ENCODE measurements at regions not wholly inside any gene's neighbourhood (a gene's known extent, or its start where the extent isn't known, plus 50 kb on each side); places are given as distances from the start of the nearest gene placed in this dataset.

- POLR2A ChIA-PET (ENCODE audit: partially characterized antibody), result no interaction called here
- H3K9me3 Mint-ChIP-seq, result peaks cover 0 to 52% (median 25%) of the 10 kb centered on the region in 8 donors
- Histone ChIP-seq H3K27ac (ENCODE audit: low read depth, low read length) (no peak overlapping the region), H3K36me3 (ENCODE audit: insufficient read depth, low read length) (no peaks in the 10 kb centered on the region), H3K4me1 (ENCODE audit: insufficient read depth, low read length) (no peaks in the 10 kb centered on the region), H3K9me3 (ENCODE audit: control insufficient read depth in 1 of 2, low read length in 2 of 2) (no peaks in the 10 kb centered on the region), H3K27me3 (ENCODE audit: insufficient read depth, low read length) (no peaks in the 10 kb centered on the region), H3K4me3 (ENCODE audit: low read length in 2 of 2) (no peak overlapping the region)
- no peaks in the 10 kb centered on the region for H3K4me1 Mint-ChIP-seq
- CTCF ChIA-PET (ENCODE audit: partially characterized antibody), result no interaction called here
- peaks cover 0 to 2% of the 10 kb centered on the region in 2 donors for H3K36me3 Mint-ChIP-seq
- no peak overlapping the region for H3K4me3 Mint-ChIP-seq
- DNase-seq, result no peak
- no peak overlapping the region for H3K27ac Mint-ChIP-seq
- no peaks in the 10 kb centered on the region for H3K27me3 Mint-ChIP-seq
- intact Hi-C loops (cut with micrococcal nuclease), result no loop called here
Measured at GRCh38 chr12:34286483-34286882, 264.2 kb downstream of the ALG10 start.

DNA sequence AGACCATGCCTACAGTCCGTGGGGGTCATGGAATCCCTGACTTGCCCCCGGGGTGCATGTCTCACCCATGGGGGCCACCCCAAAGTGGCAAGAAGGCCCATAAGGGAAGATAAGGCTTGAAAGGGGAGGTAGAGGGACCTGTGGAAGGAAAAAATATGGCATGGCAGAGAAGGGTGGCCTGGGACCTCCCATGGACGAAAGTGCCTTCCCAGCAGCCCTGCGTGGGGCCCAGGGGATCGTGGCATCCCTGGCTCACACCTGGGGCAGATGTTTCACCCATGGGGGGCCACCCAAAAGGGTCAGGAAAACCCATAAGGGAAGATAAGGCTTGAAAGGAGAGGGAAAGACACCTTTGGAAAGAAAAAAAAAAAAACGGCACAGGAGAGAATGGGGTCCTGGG, 264.6 kb downstream of the ALG10 start:
- intact Hi-C loops (cut with micrococcal nuclease), result no loop called here
- Mint-ChIP-seq H3K36me3 (peaks cover 0 to 2% of the 10 kb centered on the region in 2 donors), H3K27ac (no peak overlapping the region), H3K9me3 (peaks cover 0 to 52% (median 24%) of the 10 kb centered on the region in 8 donors), H3K4me1 (no peaks in the 10 kb centered on the region), H3K27me3 (no peaks in the 10 kb centered on the region), H3K4me3 (no peak overlapping the region)
- DNase-seq, result no peak
- no peaks in the 10 kb centered on the region for H3K9me3 ChIP-seq (ENCODE audit: control insufficient read depth in 1 of 2, low read length in 2 of 2)
- H3K27ac ChIP-seq (ENCODE audit: low read depth, low read length), result no peak overlapping the region
- POLR2A ChIA-PET (ENCODE audit: partially characterized antibody), result no interaction called here
- no peak overlapping the region for H3K4me3 ChIP-seq (ENCODE audit: low read length in 2 of 2)
- H3K4me1 ChIP-seq (ENCODE audit: insufficient read depth, low read length), result no peaks in the 10 kb centered on the region
- H3K27me3 ChIP-seq (ENCODE audit: insufficient read depth, low read length), result no peaks in the 10 kb centered on the region
- CTCF ChIA-PET (ENCODE audit: partially characterized antibody), result no interaction called here
- H3K36me3 ChIP-seq (ENCODE audit: insufficient read depth, low read length), result no peaks in the 10 kb centered on the region

DNA sequence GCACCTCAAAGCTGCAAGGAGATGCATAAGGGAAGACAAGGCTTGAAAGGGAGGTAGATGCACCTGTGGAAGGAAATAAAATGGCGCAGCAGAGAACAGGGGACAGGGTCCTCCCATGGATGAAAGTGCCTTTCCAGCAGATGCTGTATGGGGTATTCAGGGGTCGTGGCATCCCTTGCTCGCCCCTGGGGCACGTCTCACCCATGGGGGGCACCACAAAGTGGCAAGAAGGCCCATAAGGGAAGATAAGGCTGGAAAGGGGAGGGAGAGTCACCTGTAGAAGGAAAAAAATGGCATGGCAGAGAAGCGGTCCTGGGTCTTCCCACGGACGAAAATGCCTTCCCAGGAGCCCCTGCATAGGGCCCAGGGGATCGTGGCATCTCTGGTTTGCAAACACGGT, 265.1 kb downstream of the ALG10 start:
- Mint-ChIP-seq H3K4me3 (no peak overlapping the region), H3K27ac (no peak overlapping the region), H3K36me3 (peaks cover 0 to 2% of the 10 kb centered on the region in 2 donors), H3K27me3 (no peaks in the 10 kb centered on the region), H3K9me3 (peaks cover 0 to 57% (median 25%) of the 10 kb centered on the region in 8 donors), H3K4me1 (no peaks in the 10 kb centered on the region)
- DNase-seq, result no peak
- Histone ChIP-seq H3K9me3 (ENCODE audit: control insufficient read depth in 1 of 2, low read length in 2 of 2) (no peaks in the 10 kb centered on the region), H3K27me3 (ENCODE audit: insufficient read depth, low read length) (no peaks in the 10 kb centered on the region), H3K27ac (ENCODE audit: low read depth, low read length) (no peak overlapping the region), H3K36me3 (ENCODE audit: insufficient read depth, low read length) (no peaks in the 10 kb centered on the region), H3K4me1 (ENCODE audit: insufficient read depth, low read length) (no peaks in the 10 kb centered on the region), H3K4me3 (ENCODE audit: low read length in 2 of 2) (no peak overlapping the region)
- POLR2A ChIA-PET (ENCODE audit: partially characterized antibody), result no interaction called here
- intact Hi-C loops (cut with micrococcal nuclease), result no loop called here
- CTCF ChIA-PET (ENCODE audit: partially characterized antibody), result no interaction called here

GRCh38 chr12:34287986-34288962, 266.0 kb downstream of the ALG10 start:
- no peak overlapping the region for H3K27ac Mint-ChIP-seq
- CTCF ChIA-PET (ENCODE audit: partially characterized antibody), result no interaction called here
- peaks cover 0 to 2% of the 10 kb centered on the region in 2 donors for H3K36me3 Mint-ChIP-seq
- Histone ChIP-seq H3K36me3 (ENCODE audit: insufficient read depth, low read length) (no peaks in the 10 kb centered on the region), H3K27ac (ENCODE audit: low read depth, low read length) (no peak overlapping the region), H3K4me3 (ENCODE audit: low read length in 2 of 2) (no peak overlapping the region), H3K27me3 (ENCODE audit: insufficient read depth, low read length) (no peaks in the 10 kb centered on the region), H3K4me1 (ENCODE audit: insufficient read depth, low read length) (no peaks in the 10 kb centered on the region), H3K9me3 (ENCODE audit: control insufficient read depth in 1 of 2, low read length in 2 of 2) (no peaks in the 10 kb centered on the region)
- POLR2A ChIA-PET (ENCODE audit: partially characterized antibody), result no interaction called here
- no peaks in the 10 kb centered on the region for H3K27me3 Mint-ChIP-seq
- no peak for DNase-seq
- intact Hi-C loops (cut with micrococcal nuclease), result no loop called here
- H3K4me1 Mint-ChIP-seq, result peaks cover 0 to 3% (median 0%) of the 10 kb centered on the region in 4 donors
- H3K4me3 Mint-ChIP-seq, result no peak overlapping the region
- peaks cover 0 to 53% (median 28%) of the 10 kb centered on the region in 8 donors for H3K9me3 Mint-ChIP-seq

DNA sequence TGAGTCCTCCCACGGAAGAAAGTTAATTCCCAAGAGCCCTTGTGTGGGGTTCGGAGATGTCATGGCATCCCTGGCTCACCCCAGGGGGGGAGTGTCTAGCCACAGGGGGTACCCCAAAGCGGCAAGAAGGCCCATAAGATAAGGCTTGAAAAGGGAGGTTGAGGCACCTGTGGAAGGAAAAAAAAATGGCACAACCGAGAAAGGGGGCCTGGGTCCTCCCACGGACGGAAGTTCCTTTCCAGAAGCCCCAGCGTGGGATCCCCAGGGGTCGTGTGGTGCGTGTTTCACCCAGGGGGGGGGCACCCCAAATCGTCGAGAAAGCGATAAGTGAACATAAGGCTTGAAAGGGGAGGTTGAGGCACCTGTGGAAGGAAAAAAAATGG, 266.7 kb downstream of the ALG10 start:
- Histone ChIP-seq H3K36me3 (ENCODE audit: insufficient read depth, low read length) (no peaks in the 10 kb centered on the region), H3K4me1 (ENCODE audit: insufficient read depth, low read length) (no peaks in the 10 kb centered on the region), H3K9me3 (ENCODE audit: control insufficient read depth in 1 of 2, low read length in 2 of 2) (no peaks in the 10 kb centered on the region), H3K4me3 (ENCODE audit: low read length in 2 of 2) (no peak overlapping the region), H3K27ac (ENCODE audit: low read depth, low read length) (no peak overlapping the region), H3K27me3 (ENCODE audit: insufficient read depth, low read length) (no peaks in the 10 kb centered on the region)
- intact Hi-C loops (cut with micrococcal nuclease), result no loop called here
- no peak overlapping the region for H3K27ac Mint-ChIP-seq
- no peak overlapping the region for H3K4me3 Mint-ChIP-seq
- DNase-seq, result no peak
- ChIA-PET CTCF (ENCODE audit: partially characterized antibody) (no interaction called here), POLR2A (ENCODE audit: partially characterized antibody) (no interaction called here)
- H3K27me3 Mint-ChIP-seq, result no peaks in the 10 kb centered on the region
- peaks cover 0 to 2% of the 10 kb centered on the region in 2 donors for H3K36me3 Mint-ChIP-seq
- peaks cover 0 to 50% (median 28%) of the 10 kb centered on the region in 8 donors for H3K9me3 Mint-ChIP-seq
- H3K4me1 Mint-ChIP-seq, result peaks cover 0 to 3% (median 0%) of the 10 kb centered on the region in 4 donors

- no peaks in the 10 kb centered on the region for H3K36me3 ChIP-seq (ENCODE audit: insufficient read depth, low read length)
- Mint-ChIP-seq H3K9me3 (peaks cover 0 to 42% (median 22%) of the 10 kb centered on the region in 8 donors), H3K27ac (no peak overlapping the region), H3K4me3 (no peak overlapping the region), H3K27me3 (no peaks in the 10 kb centered on the region), H3K36me3 (no peaks in the 10 kb centered on the region), H3K4me1 (peaks cover 0 to 3% (median 0%) of the 10 kb centered on the region in 4 donors)
- ChIA-PET CTCF (ENCODE audit: partially characterized antibody) (no interaction called here), POLR2A (ENCODE audit: partially characterized antibody) (no interaction called here)
- no peak overlapping the region for H3K27ac ChIP-seq (ENCODE audit: low read depth, low read length)
- no peaks in the 10 kb centered on the region for H3K4me1 ChIP-seq (ENCODE audit: insufficient read depth, low read length)
- no peak for DNase-seq
- H3K4me3 ChIP-seq (ENCODE audit: low read length in 2 of 2), result no peak overlapping the region
- intact Hi-C loops (cut with micrococcal nuclease), result no loop called here
- no peaks in the 10 kb centered on the region for H3K27me3 ChIP-seq (ENCODE audit: insufficient read depth, low read length)
- no peaks in the 10 kb centered on the region for H3K9me3 ChIP-seq (ENCODE audit: control insufficient read depth in 1 of 2, low read length in 2 of 2)
Measured at GRCh38 chr12:34289431-34290380, 267.4 kb downstream of the ALG10 start.

DNA sequence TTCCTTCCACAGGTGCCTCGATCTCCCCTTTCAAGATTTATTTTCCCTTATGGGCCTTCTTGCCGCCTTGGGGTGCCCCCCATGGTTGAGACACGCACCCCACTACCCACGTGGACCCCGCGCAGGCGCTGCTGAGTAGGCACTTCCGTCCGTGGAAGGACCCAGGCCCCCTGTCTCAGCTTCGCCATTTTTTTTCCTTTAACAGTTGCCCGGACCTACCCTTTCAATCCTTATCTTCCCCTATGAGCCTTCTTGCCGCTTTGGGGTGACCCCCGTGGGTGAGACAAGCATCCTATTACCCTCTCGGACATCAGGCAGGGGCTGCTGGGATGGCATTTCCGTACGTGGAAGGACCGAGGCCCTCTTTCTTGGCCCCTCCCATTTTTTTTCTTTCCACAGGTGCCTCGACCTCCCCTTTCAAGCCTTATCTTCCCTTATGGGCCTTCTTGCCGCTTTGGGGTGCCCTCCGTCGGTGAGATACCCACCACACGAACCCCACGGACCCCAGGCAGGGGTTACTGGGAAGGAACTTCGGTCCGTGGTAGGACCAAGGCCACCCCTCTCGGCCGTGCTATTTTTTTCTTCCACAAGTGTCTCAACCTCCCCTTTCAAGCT, 268.2 kb downstream of the ALG10 start:
- Histone ChIP-seq H3K27me3 (ENCODE audit: insufficient read depth, low read length) (no peaks in the 10 kb centered on the region), H3K27ac (ENCODE audit: low read depth, low read length) (no peak overlapping the region), H3K4me1 (ENCODE audit: insufficient read depth, low read length) (no peaks in the 10 kb centered on the region), H3K4me3 (ENCODE audit: low read length in 2 of 2) (no peak overlapping the region), H3K36me3 (ENCODE audit: insufficient read depth, low read length) (no peaks in the 10 kb centered on the region), H3K9me3 (ENCODE audit: control insufficient read depth in 1 of 2, low read length in 2 of 2) (no peaks in the 10 kb centered on the region)
- peaks cover 0 to 3% (median 0%) of the 10 kb centered on the region in 4 donors for H3K4me1 Mint-ChIP-seq
- H3K36me3 Mint-ChIP-seq, result no peaks in the 10 kb centered on the region
- H3K27ac Mint-ChIP-seq, result no peak overlapping the region
- H3K9me3 Mint-ChIP-seq, result peaks cover 0 to 47% (median 22%) of the 10 kb centered on the region in 8 donors
- ChIA-PET POLR2A (ENCODE audit: partially characterized antibody) (no interaction called here), CTCF (ENCODE audit: partially characterized antibody) (no interaction called here)
- no peaks in the 10 kb centered on the region for H3K27me3 Mint-ChIP-seq
- intact Hi-C loops (cut with micrococcal nuclease), result no loop called here
- no peak overlapping the region for H3K4me3 Mint-ChIP-seq
- DNase-seq, result no peak
